ENCODE measurements at regions not wholly inside any gene's neighbourhood (a gene's known extent, or its start where the extent isn't known, plus 50 kb on each side); places are given as distances from the start of the nearest gene placed in this dataset.

GRCh38 chr21:43270800-43271301 lies 102.0 kb downstream of the CRYAA start:
- no peaks in the 10 kb centered on the region for H3K4me1 ChIP-seq
- no peak for TF ChIP-seq CTCF (IDR thresholded peaks at IDR 0.05)
- H3K27ac ChIP-seq = no peak overlapping the region
- H3K27me3 ChIP-seq = no peaks in the 10 kb centered on the region
- no peak overlapping the region for H3K4me3 ChIP-seq
- H3K9me3 ChIP-seq = no peaks in the 10 kb centered on the region
- DNase-seq = no peak
- H3K9ac ChIP-seq (ENCODE audit: low read depth in 2 of 2, low read length in 2 of 2) = no peak overlapping the region
- intact Hi-C loops (cut with DNase I) = no loop called here
- no peaks in the 10 kb centered on the region for H3K36me3 ChIP-seq

- no peaks in the 10 kb centered on the region for H3K9me3 ChIP-seq
- no peak for TF ChIP-seq CTCF (IDR thresholded peaks at IDR 0.05)
- H3K4me3 ChIP-seq = no peak overlapping the region
- H3K4me1 ChIP-seq = no peaks in the 10 kb centered on the region
- no peaks in the 10 kb centered on the region for H3K27me3 ChIP-seq
- DNase-seq = no peak
- H3K9ac ChIP-seq (ENCODE audit: low read depth in 2 of 2, low read length in 2 of 2) = no peak overlapping the region
- no peaks in the 10 kb centered on the region for H3K36me3 ChIP-seq
- intact Hi-C loops (cut with DNase I) = no loop called here
- H3K27ac ChIP-seq = no peak overlapping the region
These were observed 101.3 kb downstream of the CRYAA start for GRCh38 chr21:43269957-43270705.

GRCh38 chr21:43269440-43269839 lies 100.6 kb downstream of the CRYAA start:
- H3K9me3 ChIP-seq = no peaks in the 10 kb centered on the region
- no peaks in the 10 kb centered on the region for H3K36me3 ChIP-seq
- H3K4me3 ChIP-seq = no peak overlapping the region
- intact Hi-C loops (cut with DNase I) = no loop called here
- no peak overlapping the region for H3K27ac ChIP-seq
- H3K9ac ChIP-seq (ENCODE audit: low read depth in 2 of 2, low read length in 2 of 2) = no peak overlapping the region
- TF ChIP-seq CTCF (IDR thresholded peaks at IDR 0.05) = no peak
- no peak for DNase-seq
- H3K27me3 ChIP-seq = no peaks in the 10 kb centered on the region
- H3K4me1 ChIP-seq = no peaks in the 10 kb centered on the region

GRCh38 chr21:43268804-43269186 lies 100.0 kb downstream of the CRYAA start:
- Histone ChIP-seq H3K4me3 (no peak overlapping the region), H3K27me3 (no peaks in the 10 kb centered on the region), H3K9ac (ENCODE audit: low read depth in 2 of 2, low read length in 2 of 2) (no peak overlapping the region), H3K9me3 (no peaks in the 10 kb centered on the region), H3K4me1 (no peaks in the 10 kb centered on the region), H3K27ac (no peak overlapping the region), H3K36me3 (no peaks in the 10 kb centered on the region)
- TF ChIP-seq CTCF (IDR thresholded peaks at IDR 0.05) = no peak
- DNase-seq = no peak
- intact Hi-C loops (cut with DNase I) = no loop called here

- no peak for DNase-seq
- H3K36me3 ChIP-seq = no peaks in the 10 kb centered on the region
- no peak overlapping the region for H3K4me3 ChIP-seq
- no peaks in the 10 kb centered on the region for H3K4me1 ChIP-seq
- no peak overlapping the region for H3K9ac ChIP-seq (ENCODE audit: low read depth in 2 of 2, low read length in 2 of 2)
- no peaks in the 10 kb centered on the region for H3K27me3 ChIP-seq
- TF ChIP-seq CTCF (IDR thresholded peaks at IDR 0.05) = no peak
- intact Hi-C loops (cut with DNase I) = no loop called here
- no peaks in the 10 kb centered on the region for H3K9me3 ChIP-seq
- no peak overlapping the region for H3K27ac ChIP-seq
These were observed 99.4 kb downstream of the CRYAA start for GRCh38 chr21:43268086-43268803.
